ENCODE measurements at regions not wholly inside any gene's neighbourhood (a gene's known extent, or its start where the extent isn't known, plus 50 kb on each side); places are given as distances from the start of the nearest gene placed in this dataset.

DNA sequence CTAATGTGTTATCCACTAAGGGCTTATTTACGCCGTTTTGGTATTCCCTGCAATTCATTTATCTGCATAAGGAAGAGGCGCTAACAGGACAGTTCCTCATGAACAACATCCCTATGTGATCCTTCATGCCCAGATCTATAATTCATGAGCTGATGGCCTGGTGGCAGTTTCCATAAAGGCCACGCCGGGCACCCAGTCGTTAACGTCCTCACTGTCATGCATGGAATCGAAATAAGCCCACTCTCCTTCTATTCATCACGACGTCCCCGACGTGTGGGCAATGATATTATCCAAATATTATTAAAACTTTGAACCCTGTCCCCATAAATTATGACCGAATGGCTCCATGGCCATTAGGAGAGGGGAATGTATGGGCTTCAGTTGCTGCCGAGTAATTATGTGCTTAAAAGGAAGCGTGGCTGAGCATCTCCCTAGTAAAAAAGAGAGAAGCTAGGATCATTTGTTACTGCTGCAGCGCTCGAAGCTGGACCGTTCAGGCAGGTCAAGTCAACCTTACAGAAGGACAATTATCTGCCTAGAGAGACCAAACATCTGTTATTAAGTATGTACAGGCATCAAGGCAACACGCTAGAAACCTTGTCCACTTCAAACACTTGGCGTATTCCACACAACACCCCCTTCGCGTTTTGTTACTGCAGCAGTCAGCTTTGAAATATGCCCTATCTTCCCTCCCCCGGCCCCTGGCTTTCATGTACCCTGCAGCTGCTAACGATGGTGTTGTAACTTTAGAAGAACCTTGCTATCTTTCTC is 94.0 kb upstream of the SALL1 start:
- TF ChIP-seq, protein P1, sequence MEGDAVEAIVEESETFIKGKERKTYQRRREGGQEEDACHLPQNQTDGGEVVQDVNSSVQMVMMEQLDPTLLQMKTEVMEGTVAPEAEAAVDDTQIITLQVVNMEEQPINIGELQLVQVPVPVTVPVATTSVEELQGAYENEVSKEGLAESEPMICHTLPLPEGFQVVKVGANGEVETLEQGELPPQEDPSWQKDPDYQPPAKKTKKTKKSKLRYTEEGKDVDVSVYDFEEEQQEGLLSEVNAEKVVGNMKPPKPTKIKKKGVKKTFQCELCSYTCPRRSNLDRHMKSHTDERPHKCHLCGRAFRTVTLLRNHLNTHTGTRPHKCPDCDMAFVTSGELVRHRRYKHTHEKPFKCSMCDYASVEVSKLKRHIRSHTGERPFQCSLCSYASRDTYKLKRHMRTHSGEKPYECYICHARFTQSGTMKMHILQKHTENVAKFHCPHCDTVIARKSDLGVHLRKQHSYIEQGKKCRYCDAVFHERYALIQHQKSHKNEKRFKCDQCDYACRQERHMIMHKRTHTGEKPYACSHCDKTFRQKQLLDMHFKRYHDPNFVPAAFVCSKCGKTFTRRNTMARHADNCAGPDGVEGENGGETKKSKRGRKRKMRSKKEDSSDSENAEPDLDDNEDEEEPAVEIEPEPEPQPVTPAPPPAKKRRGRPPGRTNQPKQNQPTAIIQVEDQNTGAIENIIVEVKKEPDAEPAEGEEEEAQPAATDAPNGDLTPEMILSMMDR (conservative IDR thresholded peaks at IDR 0.05; ENCODE audit: low read depth, low read length) = no peak
- no peak for DNase-seq (ENCODE audit: low read depth)
- no peak overlapping the region for H3K4me3 ChIP-seq (ENCODE audit: low read depth, low read length)

DNA sequence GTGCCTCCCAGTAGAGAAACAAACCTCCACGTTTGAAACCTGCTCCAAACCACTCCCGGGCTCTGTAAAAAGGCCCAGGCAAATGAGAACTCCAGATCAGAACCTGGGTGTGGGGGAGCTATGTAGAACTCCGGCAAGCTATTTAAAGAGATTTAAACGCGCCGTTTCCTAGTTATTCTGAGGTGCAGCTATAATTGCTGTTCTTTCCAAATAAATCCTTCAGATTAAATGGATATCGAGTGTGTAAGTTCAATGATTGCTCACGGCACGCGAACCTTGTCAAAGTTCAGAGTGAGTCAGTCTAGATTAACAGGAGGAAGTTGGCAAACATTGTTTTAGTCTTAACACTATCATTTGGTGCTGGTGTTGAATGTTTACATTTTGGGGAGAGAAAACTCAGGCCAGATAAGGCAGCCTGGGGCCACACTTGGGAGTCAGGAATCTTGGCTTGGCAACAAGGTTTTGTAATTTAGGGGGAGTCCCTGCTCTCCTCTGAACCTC is 92.9 kb upstream of the SALL1 start:
- TF ChIP-seq, protein P1 (conservative IDR thresholded peaks at IDR 0.05; ENCODE audit: low read depth, low read length) = no peak
- no peak overlapping the region for H3K4me3 ChIP-seq (ENCODE audit: low read depth, low read length)
- DNase-seq (ENCODE audit: low read depth) = no peak

DNA sequence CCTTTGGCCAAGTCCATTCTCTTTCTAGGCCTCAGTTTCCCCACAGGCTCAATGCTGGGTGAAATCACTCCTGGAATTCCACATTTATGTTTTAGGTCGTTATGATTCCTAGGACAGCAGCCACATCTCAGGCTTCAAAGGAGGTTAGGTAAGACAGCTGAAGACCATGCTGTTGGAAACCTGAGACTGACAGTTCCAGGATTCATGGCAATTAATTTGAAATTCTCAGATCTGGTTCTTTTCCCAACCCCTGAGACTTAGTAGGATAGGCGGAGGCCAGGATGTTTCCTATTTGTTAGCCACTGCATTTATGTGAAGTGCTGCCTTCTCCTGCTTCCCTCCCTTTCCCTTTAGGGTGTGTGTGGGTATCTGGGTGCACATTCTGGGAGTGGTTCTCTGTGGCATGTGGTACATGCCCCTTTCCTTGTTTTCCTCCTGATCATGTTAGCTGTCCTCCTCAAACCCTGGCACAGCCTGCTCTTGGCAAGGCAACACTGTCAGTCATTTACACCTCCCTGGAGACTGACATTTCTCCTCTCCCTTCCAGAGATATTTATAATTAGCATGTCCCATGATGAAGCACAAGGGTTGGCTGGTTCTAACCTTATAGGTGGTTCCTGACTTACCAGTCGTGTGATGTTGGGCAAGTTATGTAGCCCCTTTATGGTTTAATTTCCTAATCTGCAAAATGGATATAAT is 91.4 kb upstream of the SALL1 start:
- no peak for DNase-seq (ENCODE audit: low read depth)
- TF ChIP-seq, protein P1 (conservative IDR thresholded peaks at IDR 0.05; ENCODE audit: low read depth, low read length) = no peak
- no peak overlapping the region for H3K4me3 ChIP-seq (ENCODE audit: low read depth, low read length)

DNA sequence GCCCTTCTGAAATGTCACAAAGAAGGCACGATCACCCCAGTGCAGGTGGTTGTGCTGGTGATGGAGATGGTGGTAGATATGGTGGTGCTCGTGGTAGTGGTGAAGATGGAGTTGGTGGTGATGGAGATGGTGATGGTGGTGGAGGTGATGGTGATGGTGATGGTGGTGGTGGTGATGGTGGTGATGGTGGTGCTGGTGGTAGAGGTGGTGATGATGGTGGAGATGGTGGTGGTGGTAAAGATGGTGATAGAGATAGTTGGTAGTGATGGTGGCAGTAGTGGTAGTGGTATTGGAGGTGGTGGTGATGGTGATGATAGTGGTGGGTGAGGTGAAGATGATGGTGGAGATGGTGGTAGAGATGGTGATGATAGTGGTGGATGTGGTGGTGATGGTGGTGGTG is 88.1 kb upstream of the SALL1 start:
- H3K4me3 ChIP-seq (ENCODE audit: low read depth, low read length) = no peak overlapping the region
- TF ChIP-seq, protein P1 (conservative IDR thresholded peaks at IDR 0.05; ENCODE audit: low read depth, low read length) = no peak
- DNase-seq (ENCODE audit: low read depth) = no peak

DNA sequence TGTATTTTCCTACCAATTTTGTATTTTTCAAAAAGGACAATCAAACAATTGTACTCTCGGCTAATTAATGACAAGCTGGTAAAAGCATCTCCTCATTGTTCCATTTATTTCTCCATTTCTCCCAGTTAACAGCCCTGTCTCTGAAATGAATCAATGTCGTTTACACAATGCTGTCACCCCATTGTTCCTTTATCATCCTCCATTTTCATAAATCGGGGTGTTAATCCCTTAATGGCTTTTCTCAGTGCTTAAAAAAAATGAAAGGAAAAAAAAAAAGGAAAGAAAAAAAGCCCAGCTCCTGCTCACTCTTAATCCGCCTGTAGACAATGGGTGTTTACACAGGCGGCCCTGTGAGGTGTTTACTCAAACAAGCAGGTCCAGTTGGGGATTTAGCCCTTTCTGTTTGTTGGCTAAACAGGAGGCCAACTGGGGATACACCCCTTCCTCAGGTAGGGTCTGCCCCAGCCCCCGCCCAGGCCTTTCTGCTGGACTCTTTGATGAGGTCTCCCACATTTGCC is 86.8 kb upstream of the SALL1 start:
- no peak overlapping the region for H3K4me3 ChIP-seq (ENCODE audit: low read depth, low read length)
- DNase-seq (ENCODE audit: low read depth) = no peak
- TF ChIP-seq, protein P1 (conservative IDR thresholded peaks at IDR 0.05; ENCODE audit: low read depth, low read length) = no peak

DNA sequence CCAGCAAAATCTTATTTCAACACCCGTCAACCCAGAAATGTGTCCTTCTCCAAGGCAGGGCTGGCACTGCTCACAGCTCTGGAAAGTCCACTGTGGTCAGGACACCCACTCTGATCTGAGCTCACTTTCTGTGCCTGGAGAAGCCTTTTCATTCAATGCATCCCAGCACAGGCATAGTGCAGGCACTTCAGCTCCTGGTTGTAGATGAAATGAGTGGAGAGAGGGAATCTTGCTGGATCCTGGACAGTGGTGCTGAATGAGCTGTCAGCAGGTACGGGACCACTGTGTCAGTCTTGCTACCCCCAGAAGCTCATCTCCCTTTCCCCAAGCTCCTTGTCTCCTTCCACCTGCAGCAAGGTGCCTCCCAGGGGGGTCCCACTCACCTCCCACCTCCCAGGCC is 86.1 kb upstream of the SALL1 start:
- no peak overlapping the region for H3K4me3 ChIP-seq (ENCODE audit: low read depth, low read length)
- TF ChIP-seq, protein P1 (conservative IDR thresholded peaks at IDR 0.05; ENCODE audit: low read depth, low read length) = no peak
- DNase-seq (ENCODE audit: low read depth) = no peak

All from epithelial cell of proximal tubule (primary cell).